ENCODE measurements at regions not wholly inside any gene's neighbourhood (a gene's known extent, or its start where the extent isn't known, plus 50 kb on each side); places are given as distances from the start of the nearest gene placed in this dataset.

DNA sequence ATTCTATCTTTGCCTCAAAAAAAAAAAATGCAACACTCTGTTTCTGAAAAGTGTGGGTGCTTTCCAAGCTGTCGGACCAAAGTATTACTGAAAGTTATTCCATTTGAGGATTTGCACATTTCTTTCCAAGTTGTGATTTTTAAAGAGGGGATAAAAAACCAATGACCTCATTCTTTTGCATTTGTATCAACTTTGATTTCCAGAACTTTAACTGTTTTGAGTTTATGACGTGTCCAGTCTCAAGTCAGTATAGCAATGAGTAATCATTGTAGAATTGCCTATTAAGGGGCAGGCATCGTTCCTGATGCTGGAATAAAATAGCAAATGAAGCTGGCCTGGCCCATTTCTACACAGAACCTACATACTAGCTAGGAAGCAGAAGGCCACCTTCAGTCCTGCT lies 229.6 kb upstream of the RBFOX1 start:
- TF ChIP-seq, protein P1, sequence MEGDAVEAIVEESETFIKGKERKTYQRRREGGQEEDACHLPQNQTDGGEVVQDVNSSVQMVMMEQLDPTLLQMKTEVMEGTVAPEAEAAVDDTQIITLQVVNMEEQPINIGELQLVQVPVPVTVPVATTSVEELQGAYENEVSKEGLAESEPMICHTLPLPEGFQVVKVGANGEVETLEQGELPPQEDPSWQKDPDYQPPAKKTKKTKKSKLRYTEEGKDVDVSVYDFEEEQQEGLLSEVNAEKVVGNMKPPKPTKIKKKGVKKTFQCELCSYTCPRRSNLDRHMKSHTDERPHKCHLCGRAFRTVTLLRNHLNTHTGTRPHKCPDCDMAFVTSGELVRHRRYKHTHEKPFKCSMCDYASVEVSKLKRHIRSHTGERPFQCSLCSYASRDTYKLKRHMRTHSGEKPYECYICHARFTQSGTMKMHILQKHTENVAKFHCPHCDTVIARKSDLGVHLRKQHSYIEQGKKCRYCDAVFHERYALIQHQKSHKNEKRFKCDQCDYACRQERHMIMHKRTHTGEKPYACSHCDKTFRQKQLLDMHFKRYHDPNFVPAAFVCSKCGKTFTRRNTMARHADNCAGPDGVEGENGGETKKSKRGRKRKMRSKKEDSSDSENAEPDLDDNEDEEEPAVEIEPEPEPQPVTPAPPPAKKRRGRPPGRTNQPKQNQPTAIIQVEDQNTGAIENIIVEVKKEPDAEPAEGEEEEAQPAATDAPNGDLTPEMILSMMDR (IDR thresholded peaks at IDR 0.05; ENCODE audit: low read depth, low read length) = no peak
- no peak for TF ChIP-seq EZH2phosphoT487 (IDR thresholded peaks at IDR 0.05; ENCODE audit: low read depth)
